GM13976 (cell line): ENCODE measurements at regions not wholly inside any gene's neighbourhood (a gene's known extent, or its start where the extent isn't known, plus 50 kb on each side); places are given as distances from the start of the nearest gene placed in this dataset.
"Not testable (repeated sequence)": the region's sequence is repeated elsewhere in the genome, so short reads cannot be mapped to it uniquely, and the experiment has no call there.

Experiments
- DNase-seq: peaks from one replicate; pipeline ENCODE4 v3.0.0; 2012; ENCODE audit warnings: low spot score
- in situ Hi-C: fragments of 300-500 bp; cut with MboI; formaldehyde crosslinking; loops from one replicate; pipeline ENCODE4 v1.12.0; 2022; ENCODE audit warnings: low sequenced_read_pairs, mixed read lengths, inconsistent platforms; ENCODE audit not compliant: unreplicated experiment
- TF ChIP-seq, protein P1 (sequence below): IDR thresholded peaks from 2 replicates; pipeline ENCODE4 v1.5.1; 2012; ENCODE audit warnings: borderline replicate concordance, mild to moderate bottlenecking; ENCODE audit not compliant: insufficient read depth; ENCODE audit errors: extremely low read depth, missing control alignments, control extremely low read depth

DNA sequence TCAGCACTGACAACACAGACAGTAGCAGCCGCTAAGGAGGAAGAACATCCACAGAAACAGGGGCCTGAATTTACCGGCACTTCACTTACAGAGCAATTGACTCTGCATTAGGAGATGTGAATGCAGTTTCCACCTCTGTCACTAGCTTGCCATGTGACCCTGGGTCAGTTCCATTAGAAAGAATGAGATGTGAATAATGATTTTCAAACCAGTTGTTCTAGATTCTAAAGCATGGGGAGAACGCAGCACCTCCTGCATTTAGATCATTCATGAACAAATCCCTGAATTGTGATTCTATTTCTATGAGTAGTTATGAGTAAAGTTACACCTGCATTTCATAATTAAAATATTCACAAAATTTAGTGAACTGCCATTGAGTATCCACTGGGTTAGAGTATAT lies 197.3 kb upstream of the EXOC2 start:
- TF ChIP-seq, protein P1, sequence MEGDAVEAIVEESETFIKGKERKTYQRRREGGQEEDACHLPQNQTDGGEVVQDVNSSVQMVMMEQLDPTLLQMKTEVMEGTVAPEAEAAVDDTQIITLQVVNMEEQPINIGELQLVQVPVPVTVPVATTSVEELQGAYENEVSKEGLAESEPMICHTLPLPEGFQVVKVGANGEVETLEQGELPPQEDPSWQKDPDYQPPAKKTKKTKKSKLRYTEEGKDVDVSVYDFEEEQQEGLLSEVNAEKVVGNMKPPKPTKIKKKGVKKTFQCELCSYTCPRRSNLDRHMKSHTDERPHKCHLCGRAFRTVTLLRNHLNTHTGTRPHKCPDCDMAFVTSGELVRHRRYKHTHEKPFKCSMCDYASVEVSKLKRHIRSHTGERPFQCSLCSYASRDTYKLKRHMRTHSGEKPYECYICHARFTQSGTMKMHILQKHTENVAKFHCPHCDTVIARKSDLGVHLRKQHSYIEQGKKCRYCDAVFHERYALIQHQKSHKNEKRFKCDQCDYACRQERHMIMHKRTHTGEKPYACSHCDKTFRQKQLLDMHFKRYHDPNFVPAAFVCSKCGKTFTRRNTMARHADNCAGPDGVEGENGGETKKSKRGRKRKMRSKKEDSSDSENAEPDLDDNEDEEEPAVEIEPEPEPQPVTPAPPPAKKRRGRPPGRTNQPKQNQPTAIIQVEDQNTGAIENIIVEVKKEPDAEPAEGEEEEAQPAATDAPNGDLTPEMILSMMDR: no peak
- no peak for DNase-seq
- in situ Hi-C loops: loop anchor here (25.0 kb wide), 1 partner anchor 303 kb away; no protein-coding TSS in a partner anchor

DNA sequence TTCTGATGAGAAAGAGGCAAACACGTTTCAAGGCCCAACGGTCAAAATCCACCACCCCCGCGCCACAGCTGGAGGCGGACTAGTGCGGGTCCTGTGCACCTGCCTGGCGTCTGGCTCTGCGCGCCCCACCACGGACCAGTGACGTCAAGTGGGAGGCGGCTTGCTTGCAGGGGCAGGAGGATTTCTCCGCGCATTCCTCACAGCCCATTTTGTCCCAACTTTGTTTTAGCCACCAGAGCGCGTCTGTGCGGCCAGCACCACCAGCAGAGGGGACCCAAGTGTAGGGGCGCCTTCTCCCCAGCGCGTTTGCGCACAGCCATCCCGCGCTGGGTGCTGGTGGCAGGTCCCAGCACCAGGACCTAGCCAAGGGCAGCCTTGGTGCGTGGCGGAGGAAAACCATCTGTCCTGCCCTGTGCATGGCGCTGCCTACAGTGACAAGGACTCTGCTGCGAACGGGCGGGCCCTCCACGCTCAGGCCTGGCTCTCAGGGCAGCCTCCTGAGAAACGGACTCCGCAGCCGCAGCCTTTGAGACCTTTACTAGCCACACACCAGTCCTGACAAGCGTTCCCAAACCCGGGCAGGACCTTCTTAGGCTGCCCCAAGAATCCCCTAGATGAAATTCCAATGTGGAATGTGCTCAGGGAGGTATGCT lies 194.8 kb upstream of the EXOC2 start:
- TF ChIP-seq, protein P1: no peak
- in situ Hi-C loops: loop anchor here (25.0 kb wide), 1 partner anchor 300 kb away; no protein-coding TSS in a partner anchor
- no peak for DNase-seq

GRCh38 chr6:886116-886515 lies 193.2 kb upstream of the EXOC2 start:
- not testable (repeated sequence) for DNase-seq
- in situ Hi-C loops: loop anchor here (25.0 kb wide), 1 partner anchor 299 kb away; no protein-coding TSS in a partner anchor

DNA sequence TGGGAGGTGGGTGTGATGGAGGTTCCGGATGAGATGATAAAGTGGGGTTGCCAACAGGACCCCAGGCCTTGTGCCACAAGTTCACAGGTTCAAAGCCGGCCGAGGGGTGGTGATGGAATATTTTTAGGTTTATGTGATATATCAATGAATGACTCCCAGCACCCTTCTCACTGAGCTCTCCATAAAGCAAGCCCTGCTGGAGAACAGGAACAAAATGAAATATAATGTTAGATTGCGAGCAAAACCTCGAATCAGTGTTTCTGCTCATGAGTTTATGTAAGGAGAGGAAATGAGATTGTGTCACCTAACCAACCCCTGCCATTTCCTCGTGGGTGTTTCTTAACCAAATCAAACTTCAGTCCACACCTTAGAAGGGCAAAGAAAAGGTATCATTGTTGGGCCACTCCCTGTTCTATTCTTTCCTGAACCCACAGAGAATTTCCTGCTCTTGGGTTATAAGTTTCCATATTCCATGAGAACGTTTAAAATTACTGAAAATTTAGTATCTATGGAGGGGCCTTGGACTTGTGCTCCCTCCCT lies 192.2 kb upstream of the EXOC2 start:
- in situ Hi-C loops: loop anchor here (25.0 kb wide), 1 partner anchor 298 kb away; no protein-coding TSS in a partner anchor
- TF ChIP-seq, protein P1: no peak
- no peak for DNase-seq

DNA sequence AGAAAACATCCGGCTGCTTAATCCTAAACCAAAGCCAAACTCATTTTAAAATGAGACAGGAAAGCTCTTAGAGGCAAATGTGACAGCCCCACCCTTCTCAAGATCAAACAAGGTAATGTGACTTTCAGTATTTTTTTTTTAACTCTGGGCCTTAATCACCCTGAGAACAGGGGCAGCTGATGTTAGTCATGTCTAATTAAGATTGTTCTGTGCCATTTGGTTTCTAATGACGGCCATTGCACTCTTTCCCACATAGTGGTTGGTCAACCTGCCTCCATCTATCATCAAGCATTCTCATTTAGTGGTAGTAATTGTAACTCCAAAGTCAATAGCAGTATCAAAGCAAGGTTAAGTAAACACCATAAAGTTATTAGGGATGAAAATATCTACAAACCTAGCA lies 191.6 kb upstream of the EXOC2 start:
- DNase-seq: no peak
- TF ChIP-seq, protein P1: no peak
- in situ Hi-C loops: loop anchor here (25.0 kb wide), 1 partner anchor 297 kb away; no protein-coding TSS in a partner anchor

- in situ Hi-C loops: loop anchor here (25.0 kb wide), 1 partner anchor 295 kb away; no protein-coding TSS in a partner anchor
- TF ChIP-seq, protein P1: no peak
- no peak for DNase-seq
Measured at GRCh38 chr6:882084-882598, 189.2 kb upstream of the EXOC2 start.

GRCh38 chr6:878179-878578 lies 185.2 kb upstream of the EXOC2 start:
- TF ChIP-seq, protein P1: no peak
- DNase-seq: no peak
- in situ Hi-C loops: loop anchor here (25.0 kb wide), 1 partner anchor 291 kb away; no protein-coding TSS in a partner anchor
